Stimulated activated CD4-positive, alpha-beta T cell treated with anti-CD3 and anti-CD28 coated beads, Interleukin-15, amount 100 ng/mL, for 1 hour (primary cell): ENCODE measurements at regions not wholly inside any gene's neighbourhood (a gene's known extent, or its start where the extent isn't known, plus 50 kb on each side); places are given as distances from the start of the nearest gene placed in this dataset.
"Not testable (repeated sequence)": the region's sequence is repeated elsewhere in the genome, so short reads cannot be mapped to it uniquely, and the experiment has no call there.

Source experiments
- DNase-seq, 2 donors: peaks; one replicate each; pipeline ENCODE4 v3.0.0-alpha.2; 2020; ENCODE audit warnings: low read depth in 1 of 2, low spot score in 1 of 2

DNA sequence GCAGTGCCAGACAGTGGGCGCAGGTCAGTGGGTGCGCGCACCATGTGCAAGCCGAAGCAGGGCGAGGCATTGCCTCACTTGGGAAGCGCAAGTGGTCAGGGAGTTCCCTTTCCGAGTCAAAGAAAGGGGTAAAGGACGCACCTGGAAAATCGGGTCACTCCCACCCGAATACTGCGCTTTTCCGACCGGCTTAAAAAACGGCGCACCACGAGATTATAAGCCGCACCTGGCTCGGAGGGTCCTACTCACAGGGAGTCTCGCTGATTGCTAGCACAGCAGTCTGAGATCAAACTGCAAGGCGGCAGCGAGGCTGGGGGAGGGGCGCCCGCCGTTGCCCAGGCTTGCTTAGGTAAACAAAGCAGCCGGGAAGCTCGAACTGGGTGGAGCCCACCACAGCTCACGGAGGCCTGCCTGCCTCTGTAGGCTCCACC is 77.9 kb downstream of the NR4A2 start:
- not testable (repeated sequence) for DNase-seq

DNA sequence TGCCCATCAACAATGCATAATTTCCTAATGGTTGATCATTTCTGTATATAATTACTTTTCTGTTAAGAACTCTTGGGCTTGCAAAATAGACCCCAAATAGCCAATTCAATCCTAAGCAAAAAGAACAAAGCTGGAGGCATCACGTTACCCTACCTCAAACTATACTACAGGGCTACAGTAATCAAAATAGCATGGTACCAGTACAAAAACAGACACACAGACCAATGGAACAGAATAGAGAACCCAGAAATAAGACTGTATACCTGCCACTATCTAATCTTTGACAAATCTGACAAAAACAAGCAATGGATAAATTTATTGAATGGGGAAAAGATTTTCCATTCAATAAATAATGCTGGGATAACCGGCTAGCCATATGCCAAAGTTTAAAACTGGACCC is 78.8 kb downstream of the NR4A2 start:
- DNase-seq = no peak

DNA sequence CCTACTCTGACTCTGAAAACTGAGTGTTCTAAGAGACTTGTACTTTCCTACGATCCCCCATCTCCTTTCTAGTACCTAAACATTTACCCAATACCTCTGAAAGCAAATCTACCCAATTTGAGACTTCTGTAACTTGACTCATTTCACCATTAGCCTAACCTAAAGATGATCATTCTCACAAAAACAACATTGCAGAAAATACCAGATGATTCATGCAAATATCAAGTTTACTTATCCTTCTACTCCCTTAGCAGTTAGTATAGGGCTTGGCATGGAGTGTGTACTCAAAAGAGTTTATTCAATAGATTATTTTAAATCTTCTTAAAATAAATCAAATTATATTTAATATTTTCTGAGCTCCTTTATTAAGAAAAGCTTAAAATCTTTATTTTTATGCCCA is 89.6 kb downstream of the NR4A2 start:
- no peak for DNase-seq

DNA sequence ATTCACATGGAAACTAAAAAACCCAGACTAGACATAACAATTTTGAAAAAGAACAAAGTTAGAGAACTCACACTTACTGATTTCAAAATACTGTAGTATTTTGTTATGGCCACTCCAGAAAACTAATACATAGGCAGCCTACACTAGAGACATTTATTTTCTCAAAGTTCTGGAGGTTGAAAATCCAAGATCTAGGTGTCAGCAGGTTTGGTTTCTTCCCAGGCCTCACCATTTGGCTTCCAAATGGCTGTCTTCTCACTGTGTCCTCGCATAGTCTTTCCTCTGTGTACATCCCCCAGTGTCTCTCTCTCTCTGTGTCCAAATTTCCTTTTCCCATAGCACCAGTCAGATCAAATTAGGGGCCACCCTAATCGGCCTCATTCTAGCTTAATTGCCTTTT is 95.0 kb downstream of the NR4A2 start:
- no peak for DNase-seq

DNA sequence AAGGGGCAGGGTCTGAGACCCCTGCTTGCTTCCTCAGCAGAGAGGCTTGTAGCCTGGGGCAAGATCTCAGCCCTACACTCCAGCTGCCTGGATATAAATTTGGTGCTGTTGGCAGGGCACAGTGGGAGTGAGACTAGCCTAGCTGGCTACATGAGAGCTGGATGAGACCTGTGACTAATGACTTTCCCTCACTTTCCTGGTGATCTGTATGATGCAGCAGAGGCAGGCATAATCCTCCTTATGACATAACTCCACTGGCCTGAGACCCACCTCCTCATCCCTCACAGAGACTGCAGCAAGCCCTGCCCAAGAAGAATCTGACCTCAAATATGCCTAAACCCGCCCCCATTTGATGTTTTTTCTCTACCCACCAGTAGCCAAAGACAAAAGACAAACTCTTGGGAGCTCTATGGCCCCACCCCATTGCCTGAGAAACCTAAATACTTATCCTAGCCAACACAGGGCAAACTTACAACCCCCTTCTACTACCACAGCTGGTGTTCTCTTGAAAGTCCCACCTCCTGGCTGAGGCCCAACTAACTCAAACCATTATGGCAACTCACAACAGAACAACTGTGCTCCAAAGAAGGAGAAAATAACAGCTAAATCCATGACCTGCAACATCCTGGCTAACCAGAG is 102.7 kb downstream of the NR4A2 start:
- DNase-seq = no peak

DNA sequence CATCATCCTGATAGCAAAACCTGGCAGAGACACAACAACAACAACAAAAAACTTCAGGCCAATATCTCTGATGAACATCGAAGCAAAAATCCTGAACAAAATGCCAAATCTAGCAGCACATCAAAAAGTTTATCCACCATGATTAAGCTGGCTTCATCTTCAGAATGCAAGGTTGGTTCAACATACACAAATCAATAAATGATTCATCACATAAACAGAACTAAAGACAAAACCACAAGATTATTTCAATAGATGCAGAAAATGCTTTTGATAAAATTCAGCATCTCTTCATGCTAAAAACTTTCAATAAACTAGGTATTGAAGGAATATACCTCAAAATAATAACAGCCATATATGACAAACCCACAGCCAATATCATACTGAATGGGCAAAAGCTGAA is 109.2 kb downstream of the NR4A2 start:
- not testable (repeated sequence) for DNase-seq

DNA sequence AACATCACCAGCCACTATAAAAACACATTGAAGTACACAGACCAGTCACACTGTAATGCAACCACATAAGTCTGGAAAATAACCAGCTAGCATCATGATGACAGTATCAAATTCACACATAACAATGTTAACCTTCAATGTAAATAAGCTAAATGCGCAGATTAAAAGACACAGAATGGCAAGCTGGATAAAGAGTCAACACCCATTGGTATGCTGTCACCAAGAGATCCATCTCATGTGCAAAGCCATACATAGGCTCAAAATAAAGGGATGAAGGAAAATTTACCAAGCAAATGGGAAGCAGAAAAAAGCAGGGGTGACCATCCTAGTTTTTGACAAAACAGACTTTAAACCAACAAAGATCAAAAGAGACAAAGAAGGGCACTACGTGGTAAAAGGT is 110.8 kb downstream of the NR4A2 start:
- DNase-seq = no peak

DNA sequence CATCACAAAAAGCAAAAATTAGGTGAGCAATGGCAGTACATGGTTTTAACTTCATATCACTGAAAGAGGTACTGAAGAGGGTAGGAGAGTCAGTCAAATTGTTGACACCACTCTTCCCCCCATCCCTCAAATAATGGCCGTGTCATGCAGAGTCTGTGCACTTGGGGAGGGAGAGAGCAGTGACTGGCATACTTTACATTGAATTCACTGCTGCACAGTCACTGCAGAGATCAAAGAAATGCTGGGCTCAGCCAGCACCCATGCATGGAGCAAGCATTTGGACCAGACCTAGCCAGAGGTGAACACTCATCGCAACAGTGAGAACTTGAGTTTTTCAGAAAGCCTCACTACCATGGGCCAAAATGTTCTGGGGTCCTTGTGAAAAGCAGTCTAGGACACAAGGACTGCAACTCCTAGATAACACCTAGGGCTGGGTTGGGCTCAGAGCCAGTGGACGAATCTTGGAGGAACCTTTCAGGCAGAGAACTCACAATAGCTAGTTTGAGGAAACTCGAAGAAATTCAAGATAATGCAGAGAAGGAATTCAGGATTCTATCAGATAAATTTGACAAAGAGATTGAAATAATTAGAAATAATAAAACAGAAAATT is 112.9 kb downstream of the NR4A2 start:
- no peak for DNase-seq

DNA sequence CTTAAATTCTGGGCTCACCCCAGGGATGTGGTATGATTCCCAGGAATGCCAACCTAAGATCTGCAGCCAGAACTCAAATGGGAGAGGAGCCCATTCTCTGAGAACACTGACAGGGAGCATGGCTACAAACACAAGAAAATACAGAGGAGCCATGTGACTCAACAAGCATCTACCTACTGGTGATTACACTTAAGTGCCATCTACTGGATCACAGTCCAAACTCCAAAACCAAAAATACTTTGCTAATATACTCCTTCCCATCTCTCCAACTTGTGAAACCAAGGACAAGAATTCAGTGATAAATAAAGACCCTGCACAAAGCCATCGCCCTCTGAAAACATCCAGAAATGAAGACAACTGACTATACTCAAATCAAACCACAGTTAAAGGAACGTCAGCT is 116.9 kb downstream of the NR4A2 start:
- no peak for DNase-seq

DNA sequence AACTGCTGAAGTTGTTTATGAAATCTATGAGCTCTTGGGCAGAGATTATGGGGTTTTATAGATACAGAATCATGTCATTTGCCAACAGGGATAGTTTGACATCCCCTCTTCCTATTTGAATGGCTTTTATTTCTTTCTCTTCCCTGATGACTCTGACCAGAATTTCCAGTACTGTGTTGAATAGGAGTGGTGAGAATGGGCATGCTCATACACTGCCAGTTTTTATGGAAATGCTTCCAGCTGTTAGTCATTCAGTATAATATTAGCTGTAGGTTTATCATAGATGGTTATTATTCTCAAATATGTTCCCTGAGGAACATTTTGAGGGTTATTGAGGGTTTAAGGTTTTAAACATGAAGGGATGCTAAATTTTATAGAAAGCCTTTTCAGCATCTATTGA is 121.2 kb downstream of the NR4A2 start:
- no peak for DNase-seq

DNA sequence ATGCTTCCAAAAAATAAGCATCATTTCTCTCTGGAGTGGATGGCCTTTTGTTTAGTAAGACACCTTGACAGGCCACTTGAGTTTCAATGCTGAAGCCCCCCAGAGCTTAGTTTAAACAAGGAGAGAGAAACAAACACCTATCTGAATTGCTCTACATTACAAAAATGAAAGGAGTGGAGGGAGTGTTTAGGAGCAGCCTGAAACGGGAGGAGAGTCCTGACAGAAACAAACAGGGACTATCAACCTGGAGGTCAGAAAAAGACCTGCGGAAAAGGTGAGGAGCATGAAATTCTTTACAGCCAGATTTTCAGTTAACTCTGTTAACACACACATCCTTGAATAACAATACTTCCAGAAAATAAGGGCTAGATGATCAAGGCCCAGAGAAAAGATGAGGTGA is 126.2 kb downstream of the NR4A2 start:
- no peak for DNase-seq

DNA sequence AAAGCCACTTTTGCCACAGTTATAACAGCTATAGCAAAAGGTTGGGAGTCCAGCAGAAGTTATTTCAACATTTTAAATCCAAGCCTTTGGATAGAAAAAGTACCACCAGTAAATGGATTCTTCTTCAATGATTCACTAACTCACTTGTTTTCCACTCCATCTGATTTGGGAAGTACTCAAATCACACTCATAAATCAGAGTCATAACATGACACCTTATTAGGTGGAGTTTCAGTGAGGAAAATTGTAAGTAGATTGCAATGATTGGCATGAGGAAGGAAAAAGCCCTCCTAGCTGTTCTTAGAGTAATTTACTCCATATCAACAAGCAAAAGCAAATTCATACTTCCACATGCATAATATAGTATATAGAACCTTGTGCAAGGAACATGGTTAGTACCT is 132.9 kb downstream of the NR4A2 start:
- DNase-seq = no peak

DNA sequence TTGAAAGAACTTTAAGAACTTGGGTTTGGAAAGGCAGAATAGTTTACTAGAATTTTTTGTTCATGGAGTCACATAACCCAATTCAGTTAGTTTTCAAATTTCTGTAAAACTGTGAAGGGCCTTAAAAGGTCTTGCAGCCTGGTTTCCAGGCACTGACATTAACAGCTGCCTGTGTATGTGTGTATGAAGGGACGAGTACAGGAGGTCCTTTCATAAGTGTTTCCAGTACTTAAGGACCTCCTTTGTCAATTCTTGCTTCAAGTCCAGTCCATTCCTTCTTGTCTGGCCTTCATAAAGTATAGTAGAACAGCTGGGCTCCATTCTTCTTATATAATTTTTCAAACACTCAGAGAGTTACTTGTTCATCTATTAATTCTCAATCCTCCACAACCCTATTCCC is 136.5 kb downstream of the NR4A2 start:
- no peak for DNase-seq

DNA sequence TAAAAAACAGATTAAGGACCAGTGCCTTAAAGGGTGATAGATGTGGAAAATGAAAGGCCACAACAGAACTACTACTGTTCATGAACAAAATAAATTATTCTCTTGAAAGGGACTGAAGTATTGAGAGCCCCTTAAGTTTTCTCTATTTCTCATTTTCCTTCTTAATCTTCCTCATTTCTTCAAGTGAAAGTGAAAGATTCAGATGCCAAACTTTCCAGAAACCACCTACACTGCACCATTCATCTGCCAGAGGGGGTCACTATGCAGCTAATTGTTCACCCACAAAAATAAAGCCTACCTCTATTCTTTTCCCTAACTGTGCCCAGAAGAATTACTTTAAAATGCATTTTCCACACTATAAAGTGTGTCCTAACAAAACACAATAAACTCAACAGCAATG is 140.1 kb downstream of the NR4A2 start:
- no peak for DNase-seq

DNA sequence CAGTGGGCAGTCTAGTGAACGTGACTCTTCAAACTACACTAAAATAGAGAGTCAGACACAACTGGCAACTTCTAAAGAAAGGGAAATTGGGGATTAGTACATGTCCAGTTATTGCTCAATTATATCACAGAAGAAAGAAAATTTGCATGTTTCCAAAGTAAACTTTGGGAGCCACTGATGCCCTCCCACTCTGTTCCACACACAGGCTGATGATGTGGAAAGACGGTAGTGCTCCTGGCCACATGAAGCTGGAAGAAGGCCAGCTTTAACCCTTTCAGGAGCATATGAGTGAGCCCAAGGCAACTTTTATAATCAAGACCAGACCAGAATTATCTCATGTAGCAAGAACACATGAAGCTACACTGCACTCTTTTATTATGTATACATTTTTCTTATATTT is 141.0 kb downstream of the NR4A2 start:
- no peak for DNase-seq

DNA sequence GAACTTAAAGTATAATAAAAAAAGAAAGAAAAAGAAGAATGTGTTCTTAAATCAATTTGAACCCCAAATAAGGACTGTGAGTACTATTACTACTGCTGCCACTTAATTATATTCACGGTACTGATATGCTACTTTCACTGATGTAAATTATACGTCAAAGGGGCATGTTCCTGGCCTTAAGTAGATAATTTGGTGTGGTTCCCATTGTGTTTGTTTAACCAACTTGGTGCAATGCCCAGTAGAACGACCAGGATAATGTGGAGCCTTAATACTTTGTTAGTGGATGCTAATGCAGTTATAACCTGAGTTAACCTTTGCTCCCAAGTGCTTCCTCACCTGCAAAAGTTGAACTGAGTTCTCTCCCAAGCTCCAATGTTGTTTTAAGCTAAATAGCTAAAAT is 142.0 kb downstream of the NR4A2 start:
- DNase-seq = no peak

DNA sequence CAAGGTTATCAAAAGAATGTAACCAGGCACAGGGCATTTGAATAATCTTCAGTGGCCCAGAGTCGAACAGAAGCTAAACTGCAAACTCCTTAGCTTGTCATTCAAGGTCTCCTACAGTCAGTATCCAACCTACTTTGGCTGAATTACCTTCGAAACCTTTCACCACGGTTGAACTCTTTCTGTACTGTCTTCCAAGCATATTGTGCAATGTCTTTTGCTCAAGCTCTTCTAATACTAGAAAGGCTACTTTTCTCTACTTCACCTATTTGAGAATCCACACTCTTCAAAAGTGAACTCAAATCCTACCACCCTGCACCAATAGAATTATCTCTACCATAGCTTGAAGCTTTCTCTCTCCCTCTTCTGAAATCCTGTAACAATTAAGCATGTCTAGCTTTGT is 142.9 kb downstream of the NR4A2 start:
- DNase-seq = no peak

DNA sequence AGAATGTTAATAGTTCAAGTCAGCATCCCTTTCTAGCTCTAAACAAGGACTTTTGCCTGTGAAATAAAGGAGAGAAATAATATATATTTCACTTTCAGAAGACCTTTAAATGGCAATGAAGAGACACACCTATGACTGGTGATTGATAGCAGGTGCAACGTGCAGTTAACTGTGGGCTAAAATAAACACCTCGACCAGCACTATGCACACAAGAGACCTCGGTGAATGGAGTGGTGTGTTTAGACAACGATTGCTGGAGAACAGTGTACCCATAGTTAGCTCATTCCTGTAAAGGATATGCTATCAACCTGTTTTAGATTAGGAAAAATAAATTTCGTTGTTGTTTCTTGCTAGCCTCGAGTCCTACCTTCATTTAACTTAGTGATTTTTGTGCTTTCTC is 143.4 kb downstream of the NR4A2 start:
- no peak for DNase-seq

DNA sequence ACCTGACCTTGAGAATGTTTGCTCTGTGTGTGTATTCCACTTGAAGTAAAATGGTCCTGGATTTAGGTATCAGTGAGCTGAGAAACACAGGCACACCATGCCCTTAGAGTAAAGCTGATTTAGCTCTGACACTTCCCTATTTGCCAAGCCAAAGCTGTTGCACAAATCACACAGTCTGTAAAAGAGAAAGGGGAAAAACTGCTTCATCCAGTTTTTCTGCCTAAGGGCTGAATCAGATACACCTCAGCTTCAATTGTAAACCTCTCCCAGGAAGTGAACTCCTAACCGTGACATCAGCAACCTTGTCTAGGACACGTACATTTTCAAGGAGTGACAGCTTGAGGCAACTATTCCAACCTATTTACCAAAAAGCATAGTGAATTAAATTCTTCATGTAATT is 150.4 kb downstream of the NR4A2 start:
- no peak for DNase-seq

DNA sequence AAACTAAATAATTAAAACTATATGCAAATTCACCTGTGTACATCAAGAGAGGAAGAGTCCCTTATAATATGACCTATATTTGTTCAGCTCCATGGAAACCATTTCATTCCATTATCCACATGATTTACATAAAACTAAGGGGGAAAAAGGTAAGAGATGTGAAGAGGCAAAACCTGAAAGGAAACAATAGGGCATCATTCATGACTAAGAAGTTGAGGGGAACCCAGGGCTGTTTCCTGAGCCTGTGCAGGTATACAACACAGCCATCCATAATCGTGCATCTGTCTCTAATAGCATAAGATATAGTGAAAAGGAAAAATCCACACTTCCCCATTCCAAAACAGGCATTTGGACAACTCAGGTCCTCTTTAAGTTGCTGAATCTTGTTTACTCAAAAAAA is 151.3 kb downstream of the NR4A2 start:
- DNase-seq = no peak

DNA sequence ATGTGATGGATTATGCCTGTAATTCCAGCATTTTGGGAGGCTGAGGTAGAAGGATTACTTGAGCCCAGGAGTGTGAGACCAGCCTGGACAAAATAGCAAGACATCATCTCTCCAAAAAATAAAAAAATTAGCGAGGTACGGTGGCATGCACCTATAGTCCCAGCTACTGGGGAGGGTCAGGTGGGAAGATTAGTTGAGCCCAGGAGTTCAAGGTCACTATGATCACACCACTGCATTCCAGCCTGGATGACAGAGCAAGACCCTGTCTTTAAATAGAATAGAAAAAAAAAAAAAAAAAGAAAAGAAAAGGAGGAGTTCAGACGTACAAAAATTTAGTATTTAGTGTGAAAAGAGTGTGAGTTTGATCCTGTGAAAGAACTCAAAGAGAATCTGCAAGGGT is 154.9 kb downstream of the NR4A2 start:
- no peak for DNase-seq

DNA sequence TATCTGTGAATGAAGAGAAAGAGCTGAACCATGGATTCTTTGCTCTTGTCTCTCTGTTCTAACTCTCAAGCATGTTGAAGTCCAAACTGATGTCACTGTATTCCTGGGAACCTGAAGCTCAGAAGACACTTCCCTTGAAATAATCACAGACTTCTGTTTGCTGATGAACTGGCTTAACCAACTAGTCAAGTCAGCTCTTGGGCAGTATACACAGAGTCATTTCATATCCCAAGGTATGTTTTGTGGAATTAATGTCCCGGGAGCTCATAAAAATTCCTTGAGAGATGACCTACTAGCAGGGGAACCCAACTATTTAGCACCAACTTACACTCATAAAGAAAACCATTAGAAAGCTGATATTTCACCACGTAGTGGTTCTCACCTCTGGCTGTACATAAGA is 156.6 kb downstream of the NR4A2 start:
- DNase-seq = no peak

DNA sequence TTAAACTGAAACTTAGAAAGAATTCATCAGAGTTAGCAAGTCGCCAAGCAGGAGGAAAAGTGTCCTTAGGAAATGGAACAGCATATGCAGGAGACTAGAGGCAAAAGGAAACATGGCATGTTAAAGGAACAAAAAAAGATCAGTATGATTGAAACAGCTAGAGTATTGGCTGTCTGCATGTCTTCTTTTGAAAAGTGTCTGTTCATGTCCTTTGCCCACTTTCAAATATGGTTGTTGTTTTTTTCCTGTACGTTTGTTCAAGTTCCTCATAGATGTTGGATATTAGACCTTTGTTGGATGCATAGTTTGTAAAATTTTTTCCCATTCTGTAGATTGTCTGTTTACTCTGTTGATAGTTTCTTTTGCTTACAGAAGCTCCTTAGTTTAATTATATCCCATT is 161.6 kb downstream of the NR4A2 start:
- DNase-seq = no peak
